ENCODE measurements at regions not wholly inside any gene's neighbourhood (a gene's known extent, or its start where the extent isn't known, plus 50 kb on each side); places are given as distances from the start of the nearest gene placed in this dataset.

GRCh38 chr1:213820362-213821149 is 167.2 kb upstream of the PROX1 start:
- no peak overlapping the region for H3K9ac ChIP-seq (ENCODE audit: low read length in 3 of 3)
- no peaks in the 10 kb centered on the region for H3K27me3 ChIP-seq (ENCODE audit: control insufficient read depth, insufficient read depth, low read length)
- H3K27ac ChIP-seq (ENCODE audit: low read depth in 2 of 2, low read length in 2 of 2), result no peak overlapping the region
- peaks cover 0 to 4% (median 3%) of the 10 kb centered on the region in 3 donors for H3K4me1 ChIP-seq (ENCODE audit: control insufficient read depth in 2 of 3, insufficient read depth in 2 of 3, low read depth in 1 of 3, low read length in 3 of 3)
- TF ChIP-seq CTCF (IDR thresholded peaks at IDR 0.05; ENCODE audit: borderline replicate concordance, extremely low read depth, insufficient read depth), result no peak
- no peaks in the 10 kb centered on the region for H3K9me3 ChIP-seq (ENCODE audit: control insufficient read depth in 2 of 3, insufficient read depth in 1 of 3, low read length in 3 of 3)
- no peak for FAIRE-seq
- intact Hi-C loops (cut with DNase I), result no loop called here
- DNase-seq, result peak in 1 of 5 donors; percentile 20
- H3K36me3 ChIP-seq (ENCODE audit: control insufficient read depth in 2 of 3, insufficient read depth in 3 of 3, low read length in 3 of 3), result no peaks in the 10 kb centered on the region
- no peak overlapping the region for H3K4me3 ChIP-seq (ENCODE audit: low read length in 3 of 3)

- H3K9ac ChIP-seq (ENCODE audit: low read length in 3 of 3), result no peak overlapping the region
- DNase-seq (peak in 2 of 5 donors; percentile 36 to 45), FAIRE-seq (no peak)
- H3K36me3 ChIP-seq (ENCODE audit: control insufficient read depth in 2 of 3, insufficient read depth in 3 of 3, low read length in 3 of 3), result no peaks in the 10 kb centered on the region
- H3K4me3 ChIP-seq (ENCODE audit: low read length in 3 of 3), result no peak overlapping the region
- intact Hi-C loops (cut with DNase I), result no loop called here
- H3K27ac ChIP-seq (ENCODE audit: low read depth in 2 of 2, low read length in 2 of 2), result no peak overlapping the region
- no peak for TF ChIP-seq CTCF (IDR thresholded peaks at IDR 0.05; ENCODE audit: borderline replicate concordance, extremely low read depth, insufficient read depth)
- no peaks in the 10 kb centered on the region for H3K9me3 ChIP-seq (ENCODE audit: control insufficient read depth in 2 of 3, insufficient read depth in 1 of 3, low read length in 3 of 3)
- peaks cover 0 to 4% (median 3%) of the 10 kb centered on the region in 3 donors for H3K4me1 ChIP-seq (ENCODE audit: control insufficient read depth in 2 of 3, insufficient read depth in 2 of 3, low read depth in 1 of 3, low read length in 3 of 3)
- H3K27me3 ChIP-seq (ENCODE audit: control insufficient read depth, insufficient read depth, low read length), result no peaks in the 10 kb centered on the region
Measured at GRCh38 chr1:213821175-213821942, 166.4 kb upstream of the PROX1 start.

GRCh38 chr1:213821943-213822334 is 165.8 kb upstream of the PROX1 start:
- no peaks in the 10 kb centered on the region for H3K9me3 ChIP-seq (ENCODE audit: control insufficient read depth in 2 of 3, insufficient read depth in 1 of 3, low read length in 3 of 3)
- no peak overlapping the region for H3K4me3 ChIP-seq (ENCODE audit: low read length in 3 of 3)
- no peaks in the 10 kb centered on the region for H3K27me3 ChIP-seq (ENCODE audit: control insufficient read depth, insufficient read depth, low read length)
- no peak for TF ChIP-seq CTCF (IDR thresholded peaks at IDR 0.05; ENCODE audit: borderline replicate concordance, extremely low read depth, insufficient read depth)
- no peaks in the 10 kb centered on the region for H3K36me3 ChIP-seq (ENCODE audit: control insufficient read depth in 2 of 3, insufficient read depth in 3 of 3, low read length in 3 of 3)
- H3K9ac ChIP-seq (ENCODE audit: low read length in 3 of 3), result no peak overlapping the region
- intact Hi-C loops (cut with DNase I), result no loop called here
- FAIRE-seq (no peak), DNase-seq (no peak)
- H3K4me1 ChIP-seq (ENCODE audit: control insufficient read depth in 2 of 3, insufficient read depth in 2 of 3, low read depth in 1 of 3, low read length in 3 of 3), result peaks cover 0 to 4% (median 3%) of the 10 kb centered on the region in 3 donors
- H3K27ac ChIP-seq (ENCODE audit: low read depth in 2 of 2, low read length in 2 of 2), result no peak overlapping the region

Measured in kidney (tissue), 13 donors.